ENCODE measurements at regions not wholly inside any gene's neighbourhood (a gene's known extent, or its start where the extent isn't known, plus 50 kb on each side); places are given as distances from the start of the nearest gene placed in this dataset.

GRCh38 chr4:148651991-148652390 is 209.8 kb upstream of the NR3C2 start:
- TF ChIP-seq CTCF (conservative IDR thresholded peaks at IDR 0.05; ENCODE audit: low read depth, low read length), result no peak
- TF ChIP-seq EZH2phosphoT487 (IDR thresholded peaks at IDR 0.05; ENCODE audit: borderline replicate concordance, low read length), result no peak
- no peak for TF ChIP-seq EZH2 (IDR thresholded peaks at IDR 0.05; ENCODE audit: low read length, unreplicated experiment)

Data from PC-3 (cell line).